ENCODE measurements at regions not wholly inside any gene's neighbourhood (a gene's known extent, or its start where the extent isn't known, plus 50 kb on each side); places are given as distances from the start of the nearest gene placed in this dataset.

DNA sequence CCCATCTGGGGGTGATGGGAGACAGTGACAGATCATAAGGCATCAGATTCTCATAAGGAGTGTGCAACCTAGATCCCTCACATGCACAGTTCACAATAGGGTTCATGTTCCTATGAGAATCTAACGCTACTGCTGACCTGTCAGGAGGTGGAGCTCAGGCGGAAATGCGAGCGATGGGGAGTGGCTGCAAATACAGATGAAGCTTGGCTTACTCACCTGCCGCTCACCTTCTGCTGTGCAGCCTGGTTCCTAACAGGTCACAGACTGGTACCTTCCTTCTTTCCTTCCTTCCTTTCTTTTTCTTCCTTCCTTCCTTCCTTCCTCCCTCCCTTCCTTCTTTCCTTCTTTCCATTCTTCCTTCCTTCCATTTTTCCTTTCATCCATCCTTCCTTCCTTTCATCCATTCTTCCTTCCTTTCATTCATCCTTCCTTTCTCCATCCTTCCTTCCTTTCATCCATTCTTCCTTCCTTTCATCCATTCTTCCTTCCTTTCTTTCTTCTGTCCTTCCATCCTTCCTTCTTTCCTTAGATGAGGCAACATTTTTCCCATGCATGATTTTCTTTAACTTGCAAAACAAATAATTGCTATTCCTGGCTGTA is 370.0 kb upstream of the AUTS2 start:
- TF ChIP-seq, protein P1, sequence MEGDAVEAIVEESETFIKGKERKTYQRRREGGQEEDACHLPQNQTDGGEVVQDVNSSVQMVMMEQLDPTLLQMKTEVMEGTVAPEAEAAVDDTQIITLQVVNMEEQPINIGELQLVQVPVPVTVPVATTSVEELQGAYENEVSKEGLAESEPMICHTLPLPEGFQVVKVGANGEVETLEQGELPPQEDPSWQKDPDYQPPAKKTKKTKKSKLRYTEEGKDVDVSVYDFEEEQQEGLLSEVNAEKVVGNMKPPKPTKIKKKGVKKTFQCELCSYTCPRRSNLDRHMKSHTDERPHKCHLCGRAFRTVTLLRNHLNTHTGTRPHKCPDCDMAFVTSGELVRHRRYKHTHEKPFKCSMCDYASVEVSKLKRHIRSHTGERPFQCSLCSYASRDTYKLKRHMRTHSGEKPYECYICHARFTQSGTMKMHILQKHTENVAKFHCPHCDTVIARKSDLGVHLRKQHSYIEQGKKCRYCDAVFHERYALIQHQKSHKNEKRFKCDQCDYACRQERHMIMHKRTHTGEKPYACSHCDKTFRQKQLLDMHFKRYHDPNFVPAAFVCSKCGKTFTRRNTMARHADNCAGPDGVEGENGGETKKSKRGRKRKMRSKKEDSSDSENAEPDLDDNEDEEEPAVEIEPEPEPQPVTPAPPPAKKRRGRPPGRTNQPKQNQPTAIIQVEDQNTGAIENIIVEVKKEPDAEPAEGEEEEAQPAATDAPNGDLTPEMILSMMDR (IDR thresholded peaks at IDR 0.05), result no peak
- no peak for TF ChIP-seq POLR2A (IDR thresholded peaks at IDR 0.05)
